C4-2B (cell line): ENCODE measurements at regions not wholly inside any gene's neighbourhood (a gene's known extent, or its start where the extent isn't known, plus 50 kb on each side); places are given as distances from the start of the nearest gene placed in this dataset.

ENCODE experiments used
- H3K27ac ChIP-seq: fragments of 450-650 bp; 2 replicates; pipeline ENCODE4 v1.5.1; 2017
- ZFX ChIP-seq: fragments of 450-650 bp; IDR thresholded peaks from 2 replicates; pipeline ENCODE4 v1.6.1; 2017
- TF ChIP-seq, protein P1 (sequence below): fragments of 450-650 bp; conservative IDR thresholded peaks from 2 replicates; pipeline ENCODE4 v1.5.1; 2017; ENCODE audit warnings: mild to moderate bottlenecking

- no peak overlapping the region for H3K27ac ChIP-seq
- TF ChIP-seq, protein P1, sequence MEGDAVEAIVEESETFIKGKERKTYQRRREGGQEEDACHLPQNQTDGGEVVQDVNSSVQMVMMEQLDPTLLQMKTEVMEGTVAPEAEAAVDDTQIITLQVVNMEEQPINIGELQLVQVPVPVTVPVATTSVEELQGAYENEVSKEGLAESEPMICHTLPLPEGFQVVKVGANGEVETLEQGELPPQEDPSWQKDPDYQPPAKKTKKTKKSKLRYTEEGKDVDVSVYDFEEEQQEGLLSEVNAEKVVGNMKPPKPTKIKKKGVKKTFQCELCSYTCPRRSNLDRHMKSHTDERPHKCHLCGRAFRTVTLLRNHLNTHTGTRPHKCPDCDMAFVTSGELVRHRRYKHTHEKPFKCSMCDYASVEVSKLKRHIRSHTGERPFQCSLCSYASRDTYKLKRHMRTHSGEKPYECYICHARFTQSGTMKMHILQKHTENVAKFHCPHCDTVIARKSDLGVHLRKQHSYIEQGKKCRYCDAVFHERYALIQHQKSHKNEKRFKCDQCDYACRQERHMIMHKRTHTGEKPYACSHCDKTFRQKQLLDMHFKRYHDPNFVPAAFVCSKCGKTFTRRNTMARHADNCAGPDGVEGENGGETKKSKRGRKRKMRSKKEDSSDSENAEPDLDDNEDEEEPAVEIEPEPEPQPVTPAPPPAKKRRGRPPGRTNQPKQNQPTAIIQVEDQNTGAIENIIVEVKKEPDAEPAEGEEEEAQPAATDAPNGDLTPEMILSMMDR = no peak
- no peak for TF ChIP-seq ZFX
These were observed 905.6 kb downstream of the SOCS6 start for GRCh38 chr18:71194438-71194837.

DNA sequence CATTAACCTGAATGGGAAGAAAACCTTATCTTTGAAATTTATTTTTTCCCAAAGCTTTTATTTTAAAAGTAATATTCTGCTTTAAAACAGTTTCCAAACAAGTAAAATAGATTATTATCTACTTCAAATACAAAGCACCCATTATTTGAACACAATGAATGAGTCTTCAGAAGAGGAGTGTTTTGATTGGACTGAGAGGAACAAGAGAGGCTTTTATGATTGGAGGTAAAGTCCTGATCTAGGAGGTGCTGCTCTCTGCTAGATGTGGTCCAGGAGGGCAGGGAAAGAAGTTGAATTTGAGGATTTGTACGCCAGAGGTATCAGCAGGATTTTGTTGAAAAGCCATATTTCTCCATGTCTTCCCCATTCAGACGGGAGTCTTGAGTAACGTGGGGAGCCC is 900.7 kb downstream of the SOCS6 start:
- no peak for TF ChIP-seq ZFX
- TF ChIP-seq, protein P1 = no peak

DNA sequence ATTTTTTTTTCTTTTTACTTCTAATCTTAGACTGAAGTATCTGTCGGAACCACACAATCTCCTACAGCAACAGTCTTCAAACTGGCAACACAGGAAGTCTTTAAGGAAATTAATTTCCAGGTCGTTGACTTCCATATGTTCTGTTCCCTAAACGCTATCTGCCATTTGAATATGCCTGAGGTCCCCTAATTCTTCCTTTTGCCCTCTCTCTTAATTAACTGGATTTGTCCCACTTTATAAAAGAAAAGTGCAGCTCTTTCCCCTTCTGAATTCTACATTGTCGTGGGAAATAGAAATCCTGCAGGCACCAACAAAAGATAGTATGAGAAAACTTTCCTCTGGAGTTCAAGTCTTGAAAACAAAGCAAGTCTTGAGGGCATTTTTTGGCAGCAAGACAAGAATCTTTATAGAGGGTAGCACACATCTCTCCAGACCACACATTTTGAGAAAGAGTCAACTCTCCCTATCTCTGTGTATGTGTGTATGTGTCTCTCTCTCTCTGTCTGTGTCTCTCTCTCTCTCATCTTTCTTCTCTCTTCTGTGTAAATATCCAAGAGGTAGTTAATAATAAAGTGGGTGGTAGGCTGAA is 879.8 kb downstream of the SOCS6 start:
- H3K27ac ChIP-seq = no peak overlapping the region
- TF ChIP-seq ZFX = no peak
- TF ChIP-seq, protein P1 = no peak

More for the DNA sequence above, 900.7 kb downstream of the SOCS6 start:
- no peak overlapping the region for H3K27ac ChIP-seq

- TF ChIP-seq, protein P1 = no peak
- no peak for TF ChIP-seq ZFX
- no peak overlapping the region for H3K27ac ChIP-seq
These were observed 847.6 kb downstream of the SOCS6 start for GRCh38 chr18:71136487-71136886.

DNA sequence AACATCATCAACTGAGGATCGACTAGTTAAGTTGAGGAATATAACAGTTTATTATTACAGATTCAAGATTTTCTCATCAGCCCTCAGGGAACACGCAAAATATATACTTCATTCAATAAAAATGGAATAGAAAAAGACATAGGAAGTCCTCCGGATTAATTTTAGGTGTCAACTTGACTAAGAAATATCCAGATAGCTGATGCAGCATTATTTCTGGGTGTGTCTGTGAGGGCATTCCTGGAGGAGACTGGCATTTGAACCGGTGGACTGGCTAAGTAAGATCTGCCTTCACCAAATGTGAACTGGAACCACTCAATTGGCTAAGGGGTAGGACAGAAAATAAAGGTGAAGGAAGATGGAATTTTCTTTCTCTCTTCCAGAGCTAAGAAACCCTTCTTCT is 845.3 kb downstream of the SOCS6 start:
- no peak for TF ChIP-seq ZFX
- TF ChIP-seq, protein P1 = no peak

GRCh38 chr18:71131918-71132317 is 843.1 kb downstream of the SOCS6 start:
- no peak for TF ChIP-seq ZFX
- TF ChIP-seq, protein P1 = no peak
- H3K27ac ChIP-seq = no peak overlapping the region

More for the DNA sequence above, 845.3 kb downstream of the SOCS6 start:
- H3K27ac ChIP-seq = no peak overlapping the region

GRCh38 chr18:71130351-71130750 is 841.5 kb downstream of the SOCS6 start:
- TF ChIP-seq, protein P1 = no peak
- no peak for TF ChIP-seq ZFX
- no peak overlapping the region for H3K27ac ChIP-seq
